Putamen (tissue), 1 donor: ENCODE measurements at regions not wholly inside any gene's neighbourhood (a gene's known extent, or its start where the extent isn't known, plus 50 kb on each side); places are given as distances from the start of the nearest gene placed in this dataset.

Source experiments
- DNase-seq: peaks from one replicate; pipeline ENCODE4 v3.0.0-alpha.2; 2016; ENCODE audit warnings: low spot score

DNA sequence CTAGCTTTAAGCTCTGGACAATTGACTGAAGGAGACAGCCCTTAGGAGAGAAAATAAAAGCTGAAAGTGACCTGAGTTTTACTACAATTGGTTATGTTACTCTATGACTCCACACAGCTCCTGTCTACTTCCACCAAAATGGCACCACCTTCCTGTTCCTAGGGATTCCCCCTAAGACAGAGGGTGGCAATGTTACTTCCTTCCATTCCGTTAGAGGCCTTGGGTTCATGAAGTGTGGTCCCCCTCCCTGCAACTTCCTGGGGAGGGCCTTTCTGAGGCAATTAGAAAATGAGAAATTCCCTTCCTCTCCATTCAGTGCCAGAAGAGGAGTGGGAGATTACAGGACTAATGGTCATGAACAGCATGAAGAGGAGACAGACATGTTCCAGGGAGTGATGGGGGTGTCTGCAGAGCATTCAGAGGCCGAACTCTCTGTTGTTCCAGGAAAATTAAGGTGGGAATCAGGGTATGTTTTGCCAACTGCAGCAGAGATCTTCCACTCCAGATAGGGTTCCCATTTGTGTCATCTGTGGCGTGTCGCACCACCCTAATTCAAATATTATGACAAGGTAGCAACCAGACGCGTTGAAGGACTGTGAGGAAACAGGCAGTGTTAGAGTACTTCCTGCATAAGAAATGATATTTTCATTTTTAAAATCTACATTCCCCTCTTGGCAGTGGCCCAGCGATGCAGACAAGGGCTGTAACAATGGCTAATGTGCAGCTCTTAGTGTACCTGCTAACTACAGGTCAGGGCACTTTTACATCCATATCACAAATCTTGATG, 53.1 kb upstream of the TRIM67 start:
- no peak for DNase-seq

DNA sequence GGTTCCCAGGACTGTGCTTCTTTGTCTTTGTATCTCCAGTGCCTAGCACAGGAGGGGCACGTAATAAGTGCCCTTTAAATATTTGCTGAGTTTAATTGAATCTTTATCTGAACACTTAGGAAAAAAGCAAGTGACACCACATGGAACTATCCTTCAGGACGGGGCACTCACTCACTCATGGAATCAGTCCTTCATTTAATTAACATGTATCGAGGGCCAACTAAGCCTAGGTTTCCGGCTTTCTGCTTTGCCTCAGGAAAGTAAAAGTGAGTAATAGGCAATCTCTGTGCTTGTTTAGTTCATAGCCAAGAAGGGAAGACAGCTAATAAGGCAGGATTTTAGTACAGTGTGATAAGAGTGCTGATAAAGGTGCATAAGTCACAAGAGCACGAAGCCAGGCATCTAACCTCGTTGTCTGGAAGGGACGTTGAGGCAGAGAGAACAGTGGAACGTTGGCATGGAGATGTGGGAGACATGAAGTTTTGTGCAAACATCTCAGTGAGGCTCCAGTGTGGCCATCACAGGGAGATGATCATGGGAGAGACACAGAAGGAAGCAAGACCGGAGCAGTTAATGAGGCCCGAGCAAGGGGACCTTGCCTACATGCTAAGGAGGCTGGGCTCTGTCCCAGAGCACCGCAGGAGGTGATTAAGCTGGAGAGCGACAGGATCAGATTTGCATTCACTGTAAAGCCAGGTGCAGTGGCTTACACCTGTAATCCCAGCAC, 54.1 kb upstream of the TRIM67 start:
- no peak for DNase-seq

DNA sequence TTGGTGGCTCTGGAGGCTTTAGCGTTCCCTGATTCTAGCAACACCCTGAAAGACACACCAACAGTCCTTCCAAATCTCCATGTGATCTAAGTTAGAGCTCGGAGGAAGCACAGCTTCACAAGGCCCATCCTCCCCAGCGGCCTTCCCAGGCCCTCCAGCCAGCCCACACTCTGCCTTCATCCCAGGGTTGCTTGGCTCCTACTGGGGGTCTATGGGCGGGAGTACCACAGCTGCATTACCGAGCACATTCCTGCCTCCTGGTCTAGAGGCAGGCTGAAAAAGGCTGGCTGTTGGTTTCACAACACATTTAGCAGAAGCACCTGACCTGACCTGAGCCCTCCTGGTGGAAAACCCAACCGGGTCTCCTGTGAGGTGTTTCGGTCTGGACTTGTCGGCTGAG, 54.7 kb upstream of the TRIM67 start:
- DNase-seq = no peak

DNA sequence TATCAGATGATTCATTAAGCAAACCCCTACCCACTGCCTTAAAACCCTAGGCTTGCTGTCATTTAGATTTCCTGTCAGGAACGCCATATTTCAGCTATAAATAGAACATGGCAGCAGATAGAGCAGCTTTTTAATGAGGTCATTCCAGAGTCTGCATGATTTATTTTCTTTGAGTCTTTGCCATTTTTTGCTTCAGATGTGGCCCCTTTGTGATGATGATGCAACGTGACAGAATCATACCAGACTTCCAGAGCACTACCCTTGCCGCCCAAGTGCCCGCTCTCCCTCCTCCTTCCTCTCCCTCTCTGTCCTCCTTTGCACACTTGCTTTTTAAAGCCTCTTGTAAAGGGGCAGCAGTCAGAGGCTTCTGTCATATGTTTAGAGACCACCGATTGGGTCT, 55.5 kb upstream of the TRIM67 start:
- DNase-seq = peak; percentile 39

DNA sequence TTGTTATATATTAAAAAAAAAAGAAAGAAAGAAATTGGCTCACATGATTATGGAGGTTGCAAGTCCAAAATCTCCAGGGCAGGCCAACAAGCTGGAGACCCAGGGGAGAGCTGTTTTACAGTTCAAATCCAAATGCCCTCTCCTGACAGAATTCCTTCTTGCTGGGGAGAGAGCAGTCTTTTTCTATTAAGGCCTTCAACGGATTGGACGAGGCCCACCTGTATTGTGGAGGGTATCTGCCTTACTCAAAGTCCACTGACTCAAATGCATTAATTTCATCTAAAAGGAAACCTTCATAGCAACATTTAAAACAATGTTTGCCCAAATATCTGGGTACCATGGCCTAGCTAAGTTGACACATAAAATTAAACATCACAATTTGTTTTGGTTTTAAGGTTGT, 56.9 kb upstream of the TRIM67 start:
- no peak for DNase-seq

DNA sequence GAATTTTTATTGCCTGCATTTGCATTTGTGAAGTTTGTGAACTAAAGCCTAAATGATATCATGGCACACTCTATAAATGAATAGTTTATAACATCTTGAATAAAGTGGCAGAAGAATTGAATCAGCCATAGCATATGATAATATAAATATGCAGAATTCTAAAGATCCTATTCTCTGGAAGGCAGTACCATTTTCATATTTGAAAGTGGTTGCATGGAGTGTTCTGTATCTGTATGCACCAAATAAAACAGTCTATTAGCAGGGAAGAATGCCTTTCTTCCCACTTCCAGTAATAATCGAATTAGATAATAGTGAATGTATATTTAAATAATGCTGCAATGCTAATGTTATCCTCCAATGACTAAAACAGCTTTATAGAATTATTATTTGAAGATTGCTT, 57.9 kb upstream of the TRIM67 start:
- no peak for DNase-seq

GRCh38 chr1:231099996-231100767, 60.1 kb upstream of the FAM89A start:
- DNase-seq = no peak

DNA sequence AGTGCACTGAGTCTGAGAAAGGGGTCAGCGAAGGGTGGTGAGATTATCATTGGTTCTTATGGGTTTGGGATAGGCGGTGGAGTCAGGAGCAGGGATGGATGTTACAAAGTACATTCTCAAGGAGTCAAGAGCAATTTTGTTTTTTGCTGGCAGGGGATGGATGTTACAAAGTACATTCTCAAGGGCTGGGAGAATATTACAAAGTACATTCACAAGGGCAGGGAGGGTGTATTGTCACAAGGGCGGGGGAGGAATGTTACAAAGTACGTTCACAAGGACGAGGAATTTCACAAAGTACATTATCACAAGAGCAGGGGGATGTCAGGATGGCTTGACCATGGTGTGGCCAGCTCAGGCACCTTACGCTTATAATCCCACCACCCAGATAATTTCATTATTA, 59.3 kb upstream of the FAM89A start:
- DNase-seq = no peak

GRCh38 chr1:231095595-231095994, 55.5 kb upstream of the FAM89A start:
- DNase-seq = no peak

DNA sequence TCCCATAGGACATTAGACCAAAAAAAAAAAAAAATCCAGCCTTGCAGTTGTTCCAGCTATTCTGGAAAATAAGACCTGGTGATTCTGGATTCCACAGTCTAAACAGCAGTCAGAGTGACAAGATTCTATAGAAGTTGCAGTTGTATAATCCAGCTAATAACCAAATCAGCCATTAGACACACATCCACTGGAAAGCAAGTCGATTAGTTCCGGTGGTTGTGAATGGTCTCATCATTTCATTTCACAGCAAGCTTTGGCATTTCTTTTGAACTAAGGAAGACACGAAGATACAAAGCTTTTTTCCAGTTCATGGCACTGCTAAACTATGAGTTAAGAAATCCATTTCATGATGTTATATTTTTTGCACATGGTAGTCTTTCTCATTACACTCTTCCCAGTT, 54.4 kb upstream of the FAM89A start:
- no peak for DNase-seq

DNA sequence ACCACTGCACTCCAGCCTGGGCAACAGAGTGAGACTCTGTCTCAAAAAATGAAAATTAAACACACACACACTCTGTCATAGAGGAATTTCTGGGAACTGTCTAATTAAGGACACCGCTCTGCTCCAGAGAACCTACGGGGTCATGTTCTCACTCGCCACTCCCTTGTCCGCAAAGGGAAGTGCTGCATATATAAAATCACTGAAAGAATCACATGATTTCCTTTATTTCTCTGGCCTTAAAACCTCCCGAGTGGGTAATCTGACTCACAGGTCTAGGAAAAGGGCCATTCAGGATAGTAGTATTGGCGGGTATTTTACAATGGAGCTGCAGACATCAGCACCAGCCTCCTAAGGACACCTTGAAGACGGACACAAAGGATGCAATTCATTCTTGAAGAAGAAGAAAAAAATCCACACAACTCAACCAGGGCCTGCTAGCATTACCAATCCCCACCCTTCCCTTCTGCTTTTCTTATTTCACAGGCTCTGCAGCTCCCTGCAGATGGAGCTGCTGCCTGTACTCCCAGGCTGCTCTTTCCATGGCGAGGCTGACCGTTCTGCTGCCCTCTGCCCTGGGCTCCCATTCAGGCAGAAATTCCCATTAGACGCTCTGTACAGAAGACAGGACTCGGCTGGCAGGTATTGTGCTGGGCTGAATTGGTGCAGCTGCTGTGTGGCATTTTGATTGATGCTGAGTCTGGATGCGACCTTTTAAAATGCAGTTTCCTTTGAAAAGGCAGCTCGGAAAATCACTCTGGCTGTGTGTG, 53.3 kb upstream of the FAM89A start:
- DNase-seq = peak; percentile 42

DNA sequence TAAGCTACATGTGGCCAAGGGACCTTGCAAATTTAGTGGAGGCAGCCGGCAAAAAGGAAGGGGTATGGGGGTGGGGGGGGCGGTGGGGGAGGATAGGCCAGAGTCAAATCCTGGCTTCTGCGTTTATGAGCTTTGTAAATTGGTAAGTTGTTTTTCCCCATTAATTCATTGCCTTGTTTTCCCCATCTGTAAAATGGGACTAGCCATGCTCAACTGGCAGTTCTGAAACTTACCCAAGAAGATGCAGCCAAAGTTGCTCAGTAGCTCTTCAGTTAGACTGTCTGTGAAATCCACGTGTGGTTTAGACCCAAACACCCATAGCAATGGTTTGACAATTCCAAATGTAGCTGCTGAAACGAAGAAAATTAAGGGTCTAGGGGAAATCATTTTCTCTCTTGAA, 52.3 kb upstream of the FAM89A start:
- no peak for DNase-seq

- no peak for DNase-seq
These were observed 51.8 kb upstream of the FAM89A start for GRCh38 chr1:231091831-231092301.

DNA sequence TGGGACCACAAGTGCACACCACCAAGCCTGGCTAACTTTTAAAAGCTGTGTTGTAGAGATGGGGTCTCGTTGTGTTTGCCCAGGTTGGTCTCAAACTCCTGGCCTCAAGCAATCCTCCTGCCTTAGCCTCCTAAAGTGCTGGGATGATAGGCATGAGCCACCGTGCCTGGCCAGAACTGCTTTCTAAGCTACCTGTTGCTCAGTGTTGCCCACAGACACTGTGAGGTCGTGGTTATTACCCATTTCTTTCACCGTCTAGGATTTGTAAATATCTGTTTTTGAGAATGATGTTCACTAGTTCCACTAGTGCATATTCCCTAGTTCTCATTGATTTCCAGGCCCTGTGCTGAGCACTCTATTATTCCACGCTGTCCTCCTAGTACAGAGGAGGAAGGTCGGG, 51.4 kb upstream of the FAM89A start:
- DNase-seq = no peak
